ENCODE measurements at regions not wholly inside any gene's neighbourhood (a gene's known extent, or its start where the extent isn't known, plus 50 kb on each side); places are given as distances from the start of the nearest gene placed in this dataset.

DNA sequence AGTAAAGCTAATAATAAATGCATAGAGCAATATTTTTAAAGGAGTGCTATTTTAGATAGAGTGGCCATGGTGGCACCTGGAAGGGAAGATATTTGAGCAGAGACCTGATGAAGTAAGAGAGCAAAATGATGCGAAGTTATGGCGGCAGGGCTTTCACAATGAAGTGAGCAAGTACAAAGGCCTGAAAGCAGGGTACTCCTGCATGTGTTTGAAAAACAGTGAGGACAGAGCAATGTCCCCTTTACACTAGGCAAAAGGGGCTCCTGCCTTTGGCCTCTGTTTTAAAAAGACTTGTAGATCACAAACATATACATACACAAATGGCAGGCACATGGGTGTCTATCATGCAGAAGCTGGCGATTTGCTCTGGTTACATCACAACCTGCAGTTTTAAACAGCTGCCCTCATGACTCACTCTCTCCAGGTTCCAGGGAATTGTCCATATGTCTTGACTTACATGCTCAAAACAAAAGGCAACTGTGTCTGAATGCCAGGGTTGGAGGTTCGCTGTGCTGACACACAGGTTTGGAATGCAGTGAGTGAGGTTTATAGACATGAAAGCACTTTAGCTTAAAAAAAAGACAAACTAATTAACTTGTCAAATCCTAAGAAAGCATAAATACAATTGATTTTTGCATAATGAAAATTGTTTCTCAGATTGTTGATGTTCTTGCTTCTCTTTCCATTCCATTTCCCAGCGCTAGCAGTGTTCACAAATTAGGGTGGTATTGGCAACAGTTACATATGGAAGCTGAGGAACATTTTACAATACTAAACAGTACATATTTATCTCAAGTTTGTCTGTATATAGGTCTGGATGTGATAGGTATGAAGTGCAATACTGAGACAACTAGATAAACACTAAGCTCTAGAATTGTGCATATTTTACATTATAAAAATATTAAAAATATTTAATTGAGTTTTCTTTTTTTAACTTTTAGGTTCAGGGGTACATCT, 313.9 kb downstream of the BARHL2 start:
- Mint-ChIP-seq H3K36me3 (ENCODE audit: low read depth) (no peaks in the 10 kb centered on the region), H3K4me3 (no peak overlapping the region), H3K27me3 (no peaks in the 10 kb centered on the region), H3K9me3 (no peaks in the 10 kb centered on the region), H3K4me1 (no peaks in the 10 kb centered on the region), H3K27ac (no peak overlapping the region)
- ChIA-PET POLR2A (no interaction called here), CTCF (no interaction called here)
- no peak for DNase-seq

DNA sequence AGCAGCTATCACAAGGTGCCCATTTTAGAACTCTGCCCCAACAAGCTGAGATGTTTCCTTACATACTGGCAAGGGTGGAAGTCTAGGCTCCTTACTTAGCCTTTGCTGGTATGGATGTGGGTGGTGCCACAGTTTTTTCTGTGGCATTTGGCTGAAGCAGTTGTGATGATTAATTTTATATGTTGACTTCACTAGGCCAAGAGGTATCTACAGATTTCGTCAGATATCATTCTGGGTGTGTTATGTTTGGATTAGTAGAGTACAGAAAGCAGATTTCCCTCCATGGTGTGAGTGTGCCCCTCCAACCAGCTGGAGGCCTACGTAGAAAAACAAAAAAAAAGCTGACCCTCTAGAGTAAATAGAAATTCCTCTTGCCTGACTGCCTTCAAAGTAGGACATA, 317.0 kb downstream of the BARHL2 start:
- Mint-ChIP-seq H3K9me3 (no peaks in the 10 kb centered on the region), H3K27ac (no peak overlapping the region), H3K4me1 (no peaks in the 10 kb centered on the region), H3K4me3 (no peak overlapping the region), H3K27me3 (no peaks in the 10 kb centered on the region), H3K36me3 (ENCODE audit: low read depth) (no peaks in the 10 kb centered on the region)
- CTCF ChIA-PET: no interaction called here
- POLR2A ChIA-PET: no interaction called here
- DNase-seq: no peak

GRCh38 chr1:90396917-90397316, 320.2 kb downstream of the BARHL2 start:
- ChIA-PET POLR2A (no interaction called here), CTCF (no interaction called here)
- no peak for DNase-seq
- Mint-ChIP-seq H3K27me3 (peaks cover 2% of the 10 kb centered on the region), H3K4me1 (no peaks in the 10 kb centered on the region), H3K36me3 (ENCODE audit: low read depth) (no peaks in the 10 kb centered on the region), H3K9me3 (no peaks in the 10 kb centered on the region), H3K4me3 (no peak overlapping the region), H3K27ac (no peak overlapping the region)

DNA sequence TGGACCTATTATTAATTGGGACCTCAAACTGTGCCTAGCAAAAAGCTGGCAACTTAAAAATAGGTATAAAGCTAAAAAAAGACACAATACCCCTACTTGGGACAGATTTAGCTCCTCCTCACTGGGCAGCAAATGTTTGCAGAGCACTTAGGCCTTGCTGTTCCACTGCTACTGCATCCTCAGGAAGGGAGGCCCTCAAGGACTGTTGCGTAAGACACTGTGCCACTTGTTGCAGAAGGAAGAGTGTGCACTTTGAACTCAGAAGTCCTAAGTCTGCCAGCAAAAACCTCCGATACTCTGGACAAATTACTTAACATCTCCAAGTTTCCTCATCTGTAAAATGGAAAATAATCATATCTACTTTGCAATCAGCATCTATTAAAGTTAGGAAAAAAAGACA, 322.9 kb downstream of the BARHL2 start:
- DNase-seq: no peak
- POLR2A ChIA-PET: no interaction called here
- Mint-ChIP-seq H3K27ac (no peak overlapping the region), H3K9me3 (no peaks in the 10 kb centered on the region), H3K4me1 (no peaks in the 10 kb centered on the region), H3K36me3 (ENCODE audit: low read depth) (no peaks in the 10 kb centered on the region), H3K4me3 (no peak overlapping the region), H3K27me3 (peaks cover 2% of the 10 kb centered on the region)
- CTCF ChIA-PET: no interaction called here

GRCh38 chr1:90393025-90393424, 324.1 kb downstream of the BARHL2 start:
- Mint-ChIP-seq H3K27ac (no peak overlapping the region), H3K4me1 (no peaks in the 10 kb centered on the region), H3K36me3 (ENCODE audit: low read depth) (no peaks in the 10 kb centered on the region), H3K4me3 (no peak overlapping the region), H3K27me3 (peaks cover 2% of the 10 kb centered on the region), H3K9me3 (no peaks in the 10 kb centered on the region)
- ChIA-PET CTCF (no interaction called here), POLR2A (no interaction called here)
- no peak for DNase-seq

GRCh38 chr1:90391126-90391525, 326.0 kb downstream of the BARHL2 start:
- POLR2A ChIA-PET: no interaction called here
- Mint-ChIP-seq H3K27me3 (peaks cover 2% of the 10 kb centered on the region), H3K36me3 (ENCODE audit: low read depth) (no peaks in the 10 kb centered on the region), H3K4me3 (no peak overlapping the region), H3K9me3 (no peaks in the 10 kb centered on the region), H3K4me1 (no peaks in the 10 kb centered on the region), H3K27ac (no peak overlapping the region)
- DNase-seq: no peak
- CTCF ChIA-PET: no interaction called here

- Mint-ChIP-seq H3K4me3 (no peak overlapping the region), H3K27me3 (no peaks in the 10 kb centered on the region), H3K4me1 (no peaks in the 10 kb centered on the region), H3K9me3 (no peaks in the 10 kb centered on the region), H3K36me3 (ENCODE audit: low read depth) (no peaks in the 10 kb centered on the region), H3K27ac (no peak overlapping the region)
- no peak for DNase-seq
- ChIA-PET POLR2A (no interaction called here), CTCF (no interaction called here)
These were observed 329.3 kb downstream of the BARHL2 start for GRCh38 chr1:90387805-90388204.

DNA sequence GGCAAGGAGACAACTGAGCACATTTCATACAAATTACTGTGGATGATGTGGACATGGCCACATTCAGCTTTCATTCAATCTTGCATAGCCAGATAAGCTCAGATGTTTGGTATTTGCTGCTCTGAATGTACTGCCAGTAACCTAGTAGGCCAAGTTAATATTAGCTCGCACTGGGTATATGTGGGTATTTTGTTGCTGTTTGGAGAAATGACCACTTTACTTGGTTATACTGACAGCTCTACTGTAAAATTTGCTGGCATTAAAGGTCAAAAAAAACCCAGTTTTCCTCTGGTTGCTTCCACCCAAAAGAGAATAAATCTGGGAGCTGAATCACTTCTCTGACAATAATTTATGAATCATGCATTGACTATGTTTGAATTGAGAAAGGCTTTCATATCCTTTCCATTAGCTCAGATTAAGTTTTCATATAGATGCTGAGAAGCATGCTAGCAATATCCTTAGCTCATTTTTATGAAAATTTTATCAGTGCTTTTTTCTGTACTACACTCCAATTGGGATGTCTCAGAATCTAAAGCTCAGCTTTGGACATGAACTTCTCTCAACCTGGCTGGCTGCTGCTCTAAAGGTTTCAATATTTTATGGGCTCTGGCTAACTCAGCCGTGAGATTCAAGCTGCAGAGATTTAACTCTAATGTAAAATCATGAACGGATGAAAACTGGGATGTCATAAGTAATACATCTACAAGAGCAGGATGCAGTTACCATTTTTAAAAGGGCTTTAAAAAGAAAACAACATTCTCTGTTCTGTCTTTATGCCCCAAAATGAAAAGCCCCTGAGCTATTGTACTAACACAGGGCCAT, 330.0 kb downstream of the BARHL2 start:
- Mint-ChIP-seq H3K27ac (no peak overlapping the region), H3K36me3 (ENCODE audit: low read depth) (no peaks in the 10 kb centered on the region), H3K4me3 (no peak overlapping the region), H3K27me3 (no peaks in the 10 kb centered on the region), H3K9me3 (no peaks in the 10 kb centered on the region), H3K4me1 (no peaks in the 10 kb centered on the region)
- POLR2A ChIA-PET: no interaction called here
- CTCF ChIA-PET: no interaction called here
- DNase-seq: no peak

GRCh38 chr1:90384193-90384592, 332.9 kb downstream of the BARHL2 start:
- no peaks in the 10 kb centered on the region for H3K9me3 Mint-ChIP-seq
- ChIA-PET POLR2A (no interaction called here), CTCF (no interaction called here)
- H3K36me3 Mint-ChIP-seq (ENCODE audit: low read depth): no peaks in the 10 kb centered on the region
- H3K4me1 Mint-ChIP-seq: no peaks in the 10 kb centered on the region
- no peaks in the 10 kb centered on the region for H3K27me3 Mint-ChIP-seq
- DNase-seq: no peak
- H3K4me3 Mint-ChIP-seq: no peak overlapping the region
- H3K27ac Mint-ChIP-seq: no peak overlapping the region

DNA sequence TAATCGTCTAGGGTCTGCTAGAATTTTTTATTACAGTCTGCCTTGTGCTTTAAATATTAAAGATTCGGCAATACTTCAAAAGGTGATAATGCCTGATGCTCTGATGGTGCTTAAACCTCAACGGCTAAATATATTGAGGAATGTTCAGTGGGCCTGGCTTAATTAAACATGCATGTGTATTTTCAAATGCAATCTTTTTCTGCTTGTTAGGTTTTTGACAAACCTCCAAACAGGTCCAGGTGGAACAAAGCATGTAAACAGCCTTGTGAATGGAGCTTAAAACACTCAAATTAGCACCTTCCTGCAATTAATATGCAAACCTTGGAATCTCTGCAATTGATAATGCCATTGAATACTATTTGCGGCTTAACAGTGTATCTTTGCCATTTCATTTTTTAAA, 334.9 kb downstream of the BARHL2 start:
- Mint-ChIP-seq H3K9me3 (no peaks in the 10 kb centered on the region), H3K4me3 (no peak overlapping the region), H3K36me3 (ENCODE audit: low read depth) (no peaks in the 10 kb centered on the region), H3K27ac (no peak overlapping the region), H3K27me3 (no peaks in the 10 kb centered on the region), H3K4me1 (no peaks in the 10 kb centered on the region)
- DNase-seq: no peak
- ChIA-PET CTCF (no interaction called here), POLR2A (no interaction called here)

DNA sequence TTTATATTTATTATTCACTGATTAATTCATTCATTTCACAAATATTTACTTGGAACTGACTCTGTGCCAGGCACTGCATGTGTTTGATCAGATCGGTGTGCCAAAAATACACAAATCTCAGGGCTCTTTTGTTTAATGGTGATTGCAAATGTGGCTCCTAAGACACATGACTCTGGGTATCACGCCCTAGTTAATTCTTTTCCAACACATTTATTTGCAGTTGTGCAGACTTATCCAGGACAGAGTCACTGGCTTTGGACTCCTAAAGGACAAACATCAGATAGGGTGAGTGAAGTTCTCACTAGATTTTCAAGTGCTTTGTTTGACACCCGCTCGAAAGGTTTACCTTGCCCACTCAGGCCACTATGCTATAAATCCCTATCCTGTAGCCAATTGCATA, 335.5 kb downstream of the BARHL2 start:
- POLR2A ChIA-PET: no interaction called here
- no peak overlapping the region for H3K27ac Mint-ChIP-seq
- DNase-seq: no peak
- CTCF ChIA-PET: no interaction called here
- H3K27me3 Mint-ChIP-seq: no peaks in the 10 kb centered on the region
- H3K4me3 Mint-ChIP-seq: no peak overlapping the region
- no peaks in the 10 kb centered on the region for H3K9me3 Mint-ChIP-seq
- no peaks in the 10 kb centered on the region for H3K36me3 Mint-ChIP-seq (ENCODE audit: low read depth)
- no peaks in the 10 kb centered on the region for H3K4me1 Mint-ChIP-seq

- Mint-ChIP-seq H3K4me3 (no peak overlapping the region), H3K27me3 (peaks cover 6% of the 10 kb centered on the region), H3K27ac (no peak overlapping the region), H3K36me3 (ENCODE audit: low read depth) (no peaks in the 10 kb centered on the region), H3K4me1 (no peaks in the 10 kb centered on the region), H3K9me3 (no peaks in the 10 kb centered on the region)
- no peak for DNase-seq
- POLR2A ChIA-PET: no interaction called here
- CTCF ChIA-PET: no interaction called here
These were observed 345.7 kb downstream of the BARHL2 start for GRCh38 chr1:90371448-90371813.

DNA sequence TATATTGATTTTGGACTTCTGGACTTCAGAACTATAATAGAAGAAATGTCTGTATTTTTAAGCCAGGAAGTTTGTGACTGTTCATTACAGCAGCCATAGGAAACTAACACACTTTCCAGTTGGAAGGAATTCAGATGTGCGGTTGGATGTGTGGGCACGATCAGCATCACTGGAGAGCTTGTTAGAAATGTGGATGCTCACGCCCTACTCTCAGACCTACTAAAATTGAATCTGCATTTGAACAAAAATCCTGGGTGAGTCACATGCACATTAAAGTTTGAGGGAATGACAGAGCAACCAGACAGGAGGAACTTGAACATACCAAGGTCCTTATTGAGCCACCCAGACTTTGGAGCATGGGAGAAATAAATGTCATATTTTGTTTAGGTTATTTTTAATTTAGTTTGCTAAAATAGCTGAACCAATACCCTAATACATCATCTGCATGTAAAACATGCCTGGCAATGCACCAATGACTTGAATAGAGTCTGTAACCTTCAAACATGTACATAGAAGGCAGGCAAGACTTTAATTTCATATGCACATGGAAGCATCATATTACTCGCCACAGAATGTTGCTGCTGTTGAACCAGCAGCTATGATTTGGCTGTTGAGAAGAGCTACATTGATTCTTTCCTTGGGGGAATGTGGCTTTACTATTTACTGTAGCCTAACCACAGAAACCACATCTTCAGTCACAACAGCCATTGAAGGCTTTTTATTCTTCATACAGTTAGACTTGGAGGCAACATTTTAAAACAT, 346.2 kb downstream of the BARHL2 start:
- CTCF ChIA-PET: no interaction called here

More for the DNA sequence above, 346.2 kb downstream of the BARHL2 start:
- Mint-ChIP-seq H3K4me3 (no peak overlapping the region), H3K36me3 (ENCODE audit: low read depth) (no peaks in the 10 kb centered on the region), H3K27ac (no peak overlapping the region), H3K27me3 (peaks cover 9% of the 10 kb centered on the region), H3K4me1 (no peaks in the 10 kb centered on the region), H3K9me3 (no peaks in the 10 kb centered on the region)
- DNase-seq: no peak
- POLR2A ChIA-PET: no interaction called here
